HG03196 (cell line): ENCODE measurements at regions not wholly inside any gene's neighbourhood (a gene's known extent, or its start where the extent isn't known, plus 50 kb on each side); places are given as distances from the start of the nearest gene placed in this dataset.
"Not testable (repeated sequence)": the region's sequence is repeated elsewhere in the genome, so short reads cannot be mapped to it uniquely, and the experiment has no call there.

Experiments used
- ATAC-seq: cut with Tn5 transposase; IDR thresholded peaks from one replicate; pipeline ENCODE4 v1.9.1; 2021; ENCODE audit not compliant: unreplicated experiment

GRCh38 chr17:20681746-20682722 is 102.5 kb downstream of the CDRT15L2 start:
- ATAC-seq: not testable (repeated sequence)

- not testable (repeated sequence) for ATAC-seq
These were observed 104.2 kb downstream of the CDRT15L2 start for GRCh38 chr17:20683651-20684229.

- ATAC-seq: not testable (repeated sequence)
These were observed 105.5 kb downstream of the CDRT15L2 start for GRCh38 chr17:20684975-20685374.

- ATAC-seq: not testable (repeated sequence)
These were observed 108.1 kb downstream of the CDRT15L2 start for GRCh38 chr17:20687584-20687983.

DNA sequence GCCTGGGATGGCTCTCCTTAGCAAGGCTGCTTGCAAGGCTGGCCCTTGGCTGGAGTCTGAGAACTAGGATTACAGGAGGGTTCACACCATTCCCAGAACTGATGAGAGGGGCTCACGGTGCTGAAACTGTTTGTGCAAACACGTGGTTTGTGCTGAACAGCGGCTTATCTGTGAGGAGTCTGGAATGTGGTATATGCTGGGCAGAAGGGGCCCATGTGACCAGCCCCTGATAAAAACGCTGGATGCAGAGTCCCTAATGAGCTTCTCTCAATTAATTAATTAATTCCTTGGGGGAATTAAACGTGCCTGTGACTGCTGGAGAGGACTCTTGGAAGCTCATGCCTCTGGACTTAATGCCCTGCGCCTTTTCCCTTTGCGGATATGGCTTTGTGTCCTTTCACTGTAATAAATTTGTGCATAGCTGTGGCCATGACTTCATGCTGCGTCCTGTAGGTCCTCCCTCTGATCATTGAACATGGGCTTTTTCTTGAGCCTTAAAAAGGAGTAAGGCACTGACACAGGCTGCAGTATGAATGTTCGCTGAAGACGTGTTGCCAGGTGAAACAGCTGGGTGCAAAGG is 109.7 kb downstream of the CDRT15L2 start:
- ATAC-seq: not testable (repeated sequence)

DNA sequence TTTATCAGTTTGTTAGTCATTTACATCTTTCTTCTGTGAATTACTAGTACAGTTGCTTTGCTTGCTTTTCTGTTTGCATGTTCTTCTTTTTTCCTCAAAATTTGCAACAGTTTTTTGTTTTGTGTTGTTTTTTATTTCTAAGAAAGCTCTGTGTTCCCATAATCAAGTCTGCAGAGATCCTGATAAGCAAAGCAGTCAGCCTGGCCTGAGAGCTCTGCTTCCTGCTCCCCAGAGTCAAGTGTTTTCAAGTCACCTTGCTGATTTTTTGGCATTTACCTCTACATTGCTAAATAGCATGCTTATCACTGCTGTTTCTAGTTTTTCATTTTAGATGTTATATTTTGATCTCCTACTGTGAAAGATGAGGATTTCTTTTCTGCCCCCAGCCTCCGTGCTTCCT is 113.2 kb downstream of the CDRT15L2 start:
- ATAC-seq: not testable (repeated sequence)

GRCh38 chr17:20695871-20696270 is 116.3 kb downstream of the CDRT15L2 start:
- ATAC-seq: not testable (repeated sequence)

DNA sequence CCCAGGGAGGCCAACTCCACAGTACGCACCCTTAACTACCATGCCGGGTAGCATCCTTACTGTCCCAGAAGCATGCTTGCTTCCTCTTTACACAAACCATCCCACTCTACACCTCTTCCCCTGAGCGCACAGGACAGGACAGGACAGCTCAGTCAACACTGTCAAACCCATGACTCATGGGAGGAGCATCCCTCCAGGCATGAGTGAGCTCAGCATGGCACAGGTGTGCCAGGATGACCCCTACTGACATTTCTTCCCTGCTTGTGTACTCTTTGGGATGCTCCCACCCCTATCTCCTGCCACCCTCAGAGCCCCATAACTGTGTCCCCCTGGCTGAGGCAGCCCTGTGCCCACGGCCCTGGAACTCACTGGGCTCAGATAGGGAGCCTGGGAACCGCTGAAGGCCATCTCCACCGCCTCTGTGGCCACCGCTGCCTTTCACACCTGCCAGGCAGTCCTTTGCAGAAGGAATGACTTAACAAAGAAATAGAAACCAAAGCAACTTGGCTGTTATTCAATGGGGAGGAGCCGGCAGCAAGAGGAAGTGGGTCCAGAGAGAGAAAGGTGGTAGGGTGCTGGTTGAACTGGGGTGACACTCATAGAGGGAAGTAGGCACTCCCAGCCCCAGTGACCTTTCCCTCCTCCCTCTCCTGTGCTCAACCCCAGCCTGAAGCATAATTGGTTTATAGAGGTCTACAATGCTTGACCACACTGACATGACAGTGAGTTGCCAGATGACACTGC is 119.1 kb downstream of the CDRT15L2 start:
- peak; percentile 72 for ATAC-seq

DNA sequence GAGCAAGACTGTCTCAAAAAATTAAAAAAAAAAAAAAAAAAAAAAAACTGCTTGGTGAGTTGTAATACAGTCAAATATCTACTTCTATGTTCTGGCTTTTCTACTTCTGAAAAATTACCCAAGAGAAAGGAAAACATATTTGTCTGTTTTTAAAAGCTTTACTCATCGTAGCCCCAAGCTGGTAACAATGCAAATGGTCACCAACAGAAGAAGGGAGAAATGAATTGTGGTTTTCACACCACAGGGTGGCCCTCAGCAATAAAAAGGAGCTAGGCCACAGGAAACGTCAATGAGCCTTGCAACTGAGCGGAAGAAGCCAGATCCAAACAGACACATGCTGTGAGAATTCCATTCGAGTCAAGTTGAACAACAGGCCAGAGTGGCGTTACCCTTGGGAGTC is 121.0 kb downstream of the CDRT15L2 start:
- ATAC-seq: not testable (repeated sequence)

GRCh38 chr17:20701366-20701765 is 121.8 kb downstream of the CDRT15L2 start:
- ATAC-seq: not testable (repeated sequence)

DNA sequence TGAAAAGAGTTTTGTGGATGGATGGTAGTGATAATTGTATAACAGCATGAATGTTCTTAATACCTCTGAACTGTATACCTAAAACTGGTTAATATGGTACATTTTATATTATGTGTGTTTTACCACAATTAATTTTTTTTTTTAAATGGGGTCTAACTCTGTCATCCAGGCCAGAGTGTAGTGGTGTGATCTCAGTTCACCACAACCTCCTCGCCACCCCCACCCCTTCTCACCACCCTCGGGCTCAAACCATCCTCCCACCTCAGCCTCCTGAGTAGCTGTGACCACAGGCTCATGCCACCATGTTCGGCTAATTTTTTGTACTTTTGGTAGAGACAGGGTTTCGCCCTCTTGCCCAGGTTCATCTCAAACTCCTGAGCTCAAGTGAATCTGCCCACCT is 123.2 kb downstream of the CDRT15L2 start:
- ATAC-seq: no peak

DNA sequence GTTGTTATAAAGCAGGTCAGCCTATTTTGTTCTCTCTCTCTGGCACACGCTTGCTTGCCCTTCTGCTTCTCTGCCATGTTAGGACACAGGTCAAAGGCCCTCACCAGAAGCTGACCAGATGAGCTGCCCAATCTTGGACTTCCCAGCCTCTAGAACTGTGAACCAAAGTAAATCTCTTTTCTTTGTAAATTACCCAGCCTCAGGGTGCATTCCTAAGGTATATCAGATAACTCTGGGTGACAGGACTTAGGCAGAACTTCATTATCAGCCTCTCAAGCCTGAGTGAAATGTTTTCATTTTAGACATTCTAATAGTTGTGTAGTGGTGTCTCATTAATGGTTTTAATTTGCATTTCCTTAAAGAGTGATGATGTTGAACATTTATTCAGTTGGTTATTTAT is 124.3 kb downstream of the CDRT15L2 start:
- ATAC-seq: no peak

DNA sequence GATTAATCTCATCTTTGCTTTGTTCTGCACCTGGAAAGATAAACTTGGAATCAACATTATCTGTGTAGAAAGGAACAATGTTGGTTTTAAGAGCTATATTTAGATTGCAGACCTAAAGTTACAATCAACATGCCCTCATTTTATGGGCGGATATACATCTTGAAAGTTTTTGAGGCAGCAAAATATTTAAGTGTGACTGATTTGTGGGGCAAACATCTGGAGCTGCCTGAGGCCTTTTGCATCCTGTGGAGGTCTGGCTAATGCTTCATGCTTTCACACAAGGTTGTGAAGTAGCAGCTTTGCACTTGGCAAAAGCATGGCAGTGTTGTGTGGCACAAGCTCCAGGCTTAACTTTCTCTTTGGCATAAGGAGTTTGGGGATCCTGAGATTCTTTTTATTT is 125.7 kb downstream of the CDRT15L2 start:
- not testable (repeated sequence) for ATAC-seq

GRCh38 chr17:20706751-20707373 is 127.3 kb downstream of the CDRT15L2 start:
- ATAC-seq: no peak

GRCh38 chr17:20708821-20709220 is 129.3 kb downstream of the CDRT15L2 start:
- not testable (repeated sequence) for ATAC-seq

GRCh38 chr17:20716481-20716880 is 137.0 kb downstream of the CDRT15L2 start:
- ATAC-seq: not testable (repeated sequence)

DNA sequence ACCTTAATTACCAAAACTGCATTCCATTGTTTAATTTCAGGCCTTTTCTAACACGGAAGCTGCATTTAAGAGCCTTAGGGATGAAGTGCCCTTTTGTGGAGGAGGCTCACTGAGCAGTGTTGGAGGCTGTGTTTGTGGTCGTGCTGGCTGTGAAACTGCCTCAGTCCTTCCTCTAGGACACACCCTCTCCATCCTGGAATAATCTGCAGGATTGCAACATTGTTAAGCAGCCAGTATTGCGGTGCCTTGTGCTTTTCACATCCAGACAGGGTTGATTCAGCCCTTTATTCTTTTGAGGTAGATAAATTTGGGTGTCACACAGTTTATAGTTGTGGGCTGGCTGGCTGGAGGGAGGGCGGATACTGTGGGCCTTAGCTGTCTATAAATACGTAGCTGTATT is 141.6 kb downstream of the CDRT15L2 start:
- no peak for ATAC-seq

DNA sequence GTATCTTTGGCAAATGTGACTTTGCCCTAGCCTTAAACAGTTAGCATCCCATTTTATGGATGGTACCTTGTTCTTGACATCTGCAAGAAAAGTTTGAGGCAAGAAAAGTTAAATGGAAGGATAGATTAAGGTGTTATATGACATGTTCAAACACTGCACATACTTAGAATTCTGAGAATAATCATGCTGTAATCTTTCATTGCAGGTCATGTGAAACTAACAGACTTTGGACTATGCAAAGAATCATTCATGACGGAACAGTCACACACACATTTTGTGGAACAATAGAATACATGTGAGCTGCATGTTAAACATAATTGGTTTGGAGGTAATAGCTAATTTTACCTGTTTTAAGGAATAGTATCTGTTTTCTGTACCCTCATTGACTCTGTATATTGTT is 144.9 kb downstream of the CDRT15L2 start:
- ATAC-seq: not testable (repeated sequence)

DNA sequence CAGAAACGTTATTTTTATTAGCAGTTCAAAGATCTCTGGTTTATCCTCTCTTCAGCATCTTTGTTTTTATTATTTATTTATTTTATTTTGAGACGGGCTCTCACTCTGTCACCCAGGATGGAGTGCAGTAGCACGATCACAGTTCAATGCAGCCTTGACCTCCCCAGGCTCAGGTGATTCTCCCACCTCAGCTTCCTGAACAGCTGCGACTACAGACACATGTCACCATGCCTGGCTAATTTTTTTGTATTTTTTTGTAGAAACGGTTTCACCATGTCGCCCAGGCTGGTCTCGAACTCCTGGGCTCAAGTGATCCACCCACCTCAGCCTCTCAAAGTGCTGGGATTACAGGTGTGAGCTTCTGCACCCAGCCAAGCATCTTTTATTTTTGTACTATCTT is 147.7 kb downstream of the CDRT15L2 start:
- not testable (repeated sequence) for ATAC-seq

DNA sequence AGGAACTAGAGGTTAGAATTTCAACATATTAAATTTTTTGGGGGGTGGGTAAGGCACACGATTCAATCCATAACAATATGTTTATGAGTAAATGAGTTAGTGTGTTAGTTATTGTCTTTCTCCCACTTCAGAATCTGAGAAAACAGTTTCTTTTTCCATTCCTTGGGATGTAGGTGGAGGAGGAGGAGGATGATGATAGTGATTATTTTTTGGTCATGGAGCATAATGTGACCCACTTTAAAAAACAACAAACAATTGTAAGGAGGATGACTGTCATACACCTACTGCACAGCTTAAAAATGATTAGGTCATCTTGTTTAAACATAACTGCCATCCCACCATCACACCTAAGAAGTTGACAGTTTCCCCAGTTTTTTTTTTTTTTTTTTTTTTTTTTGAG is 148.7 kb downstream of the CDRT15L2 start:
- ATAC-seq: no peak

- ATAC-seq: not testable (repeated sequence)
These were observed 151.6 kb downstream of the CDRT15L2 start for GRCh38 chr17:20731131-20731530.
